UCSD-AML1 (cell line): ENCODE measurements at regions not wholly inside any gene's neighbourhood (a gene's known extent, or its start where the extent isn't known, plus 50 kb on each side); places are given as distances from the start of the nearest gene placed in this dataset.

ENCODE experiments used
- DNase-seq: peaks from one replicate; lab custom pipeline; 2025; ENCODE audit not compliant: unreplicated experiment; lab: John Stamatoyannopoulos, UW

DNA sequence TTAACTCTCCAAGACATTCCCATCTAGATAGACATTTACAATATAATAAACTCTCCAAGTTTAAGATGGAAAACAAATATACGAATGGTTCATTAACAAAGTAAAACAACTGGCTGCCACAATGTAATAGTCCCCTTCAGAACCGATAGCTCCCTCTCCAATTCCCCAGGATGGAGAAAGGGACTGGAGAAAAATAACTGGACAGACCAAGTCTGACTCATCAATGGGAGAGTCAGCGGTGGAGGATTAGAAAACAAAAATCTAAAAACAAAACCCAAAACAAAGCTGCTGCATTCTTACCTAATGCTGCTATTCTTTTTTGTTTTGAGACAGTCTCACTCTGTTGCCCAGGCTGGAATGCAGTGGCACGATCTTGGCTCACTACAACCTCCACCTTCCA, 468.1 kb downstream of the SHQ1 start:
- DNase-seq, result no peak

GRCh38 chr3:72379500-72380187, 468.6 kb downstream of the SHQ1 start:
- DNase-seq, result no peak

DNA sequence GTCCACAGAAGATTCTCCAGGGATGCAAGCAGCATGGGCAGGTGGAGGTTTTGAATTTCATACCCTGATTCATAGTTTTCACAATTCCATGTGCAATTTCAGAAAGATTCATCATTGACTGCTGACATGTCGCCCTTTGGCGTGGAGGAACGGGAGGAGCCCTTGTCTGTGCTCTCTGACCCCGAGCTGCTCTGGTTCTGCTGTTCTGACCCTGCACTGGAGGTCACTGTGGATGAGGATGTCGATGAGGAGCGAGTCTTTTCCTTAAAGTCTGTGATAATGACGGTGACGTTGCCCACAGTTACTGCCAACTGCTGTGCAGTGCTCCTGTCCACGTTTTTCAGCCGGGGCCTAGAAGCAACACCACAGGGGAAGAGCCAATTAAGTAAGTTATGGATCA, 470.0 kb downstream of the SHQ1 start:
- DNase-seq, result no peak

DNA sequence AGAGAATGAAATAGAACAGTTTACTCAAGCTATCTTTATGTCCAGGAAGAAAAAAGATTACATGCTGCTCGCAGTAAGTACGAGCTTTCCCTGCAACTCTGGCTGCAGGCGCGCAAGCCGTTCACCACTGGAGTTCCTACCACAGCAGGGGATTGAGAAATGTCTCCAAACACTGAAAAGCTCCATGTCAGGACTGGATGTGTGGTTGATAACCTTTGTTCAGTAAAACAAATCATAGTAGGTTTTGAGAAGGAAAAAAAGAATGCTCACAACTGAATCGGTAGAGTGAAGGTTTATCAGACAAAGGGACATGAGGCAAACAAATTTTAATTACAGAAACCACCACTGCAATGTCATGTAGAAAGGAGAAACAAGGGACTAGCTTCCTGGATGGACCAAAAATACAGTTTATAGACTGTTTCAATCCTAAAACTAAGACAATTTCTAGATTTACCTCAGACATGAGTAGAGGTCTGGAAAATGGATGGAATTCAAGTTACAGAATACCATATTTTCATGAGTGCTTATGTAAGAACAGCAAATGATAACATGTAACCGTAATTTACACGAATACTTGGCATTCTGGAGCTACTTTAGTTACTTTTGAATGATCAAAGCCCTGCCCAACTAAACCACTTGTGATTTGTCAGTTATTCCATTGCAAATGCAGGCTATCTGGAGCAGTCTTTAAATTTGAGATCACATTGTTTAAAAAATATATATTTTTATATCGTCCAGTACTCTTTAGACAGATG, 471.1 kb downstream of the SHQ1 start:
- no peak for DNase-seq

DNA sequence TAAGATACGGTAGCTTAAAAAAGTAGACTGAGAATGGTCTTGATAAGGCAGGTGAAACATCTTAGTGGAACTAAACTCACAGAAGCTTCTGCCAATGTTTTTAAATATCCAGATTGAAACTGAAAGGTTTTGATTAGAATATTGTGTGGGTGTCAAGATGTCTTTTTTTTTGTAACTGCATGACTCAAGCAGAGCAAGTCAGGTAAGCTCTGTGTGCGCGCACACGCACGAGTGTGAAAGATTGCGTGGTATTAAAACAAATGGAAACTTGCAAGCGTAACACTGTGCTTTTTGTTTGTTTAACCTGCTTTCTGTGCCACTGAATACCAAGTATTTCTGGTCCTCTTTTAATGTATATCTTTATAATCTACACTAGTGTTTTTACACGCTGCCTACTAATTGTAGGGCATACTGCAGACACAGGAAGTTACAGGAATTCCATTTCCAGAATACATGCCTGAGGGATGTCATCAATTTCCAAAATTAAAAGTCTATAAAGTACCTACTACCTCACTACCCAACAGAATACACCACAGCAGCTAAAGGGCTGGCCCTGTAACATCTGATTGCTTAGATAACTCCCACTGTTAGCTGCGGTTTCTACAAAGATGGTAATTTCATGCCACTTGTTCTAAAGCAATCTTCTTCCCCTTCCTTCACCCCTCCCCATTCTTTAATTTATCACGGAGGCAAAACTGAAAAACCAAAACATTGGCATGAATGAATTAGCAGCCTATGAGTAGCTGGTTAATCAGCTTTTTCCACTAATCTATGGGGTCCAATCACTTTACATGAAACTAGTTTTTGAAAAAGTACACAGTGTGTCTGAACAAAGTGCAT, 472.8 kb downstream of the SHQ1 start:
- no peak for DNase-seq

GRCh38 chr3:72373139-72373538, 475.1 kb downstream of the SHQ1 start:
- no peak for DNase-seq

DNA sequence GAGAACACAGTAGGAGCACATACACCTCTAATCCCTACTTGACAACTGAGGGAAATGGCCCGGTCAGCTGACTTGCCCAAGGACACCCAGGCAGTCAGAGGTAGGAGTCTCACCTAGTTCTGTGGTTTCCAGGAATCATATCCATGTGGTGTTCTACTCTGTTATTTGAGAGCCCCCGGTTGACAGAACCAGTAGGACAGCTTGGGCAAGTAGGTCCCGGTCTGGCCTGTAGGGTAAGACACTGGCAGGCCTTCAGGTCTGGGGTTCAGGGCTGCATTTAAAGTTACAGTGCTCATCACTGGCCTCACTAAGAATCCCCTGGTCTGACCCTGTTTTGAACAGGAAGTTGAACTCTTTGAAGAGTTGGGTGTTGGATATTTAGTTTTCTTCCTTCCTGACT, 476.1 kb downstream of the SHQ1 start:
- DNase-seq, result no peak

- no peak for DNase-seq
Observed at GRCh38 chr3:72371431-72371830, 476.8 kb downstream of the SHQ1 start.

DNA sequence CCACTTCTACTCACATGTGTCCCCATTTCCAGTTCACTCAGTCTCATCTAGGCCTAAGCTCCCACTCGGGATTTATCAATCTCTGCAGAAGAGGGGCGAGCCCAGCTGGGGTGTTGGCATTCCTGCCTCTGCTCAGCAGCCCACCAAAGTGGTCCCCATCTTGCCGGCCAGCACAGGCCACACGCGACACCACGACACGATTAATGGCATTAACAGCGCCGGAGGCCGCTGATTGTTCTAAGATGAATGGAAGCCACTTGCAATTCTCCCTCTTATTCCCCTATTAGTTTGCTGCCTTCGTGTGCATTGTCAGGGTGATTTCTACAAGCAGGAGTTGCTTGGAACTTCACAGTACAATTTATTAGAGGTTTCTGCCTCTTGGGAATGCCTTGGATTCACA, 477.3 kb downstream of the SHQ1 start:
- DNase-seq, result no peak

GRCh38 chr3:72369681-72370080, 478.6 kb downstream of the SHQ1 start:
- no peak for DNase-seq

DNA sequence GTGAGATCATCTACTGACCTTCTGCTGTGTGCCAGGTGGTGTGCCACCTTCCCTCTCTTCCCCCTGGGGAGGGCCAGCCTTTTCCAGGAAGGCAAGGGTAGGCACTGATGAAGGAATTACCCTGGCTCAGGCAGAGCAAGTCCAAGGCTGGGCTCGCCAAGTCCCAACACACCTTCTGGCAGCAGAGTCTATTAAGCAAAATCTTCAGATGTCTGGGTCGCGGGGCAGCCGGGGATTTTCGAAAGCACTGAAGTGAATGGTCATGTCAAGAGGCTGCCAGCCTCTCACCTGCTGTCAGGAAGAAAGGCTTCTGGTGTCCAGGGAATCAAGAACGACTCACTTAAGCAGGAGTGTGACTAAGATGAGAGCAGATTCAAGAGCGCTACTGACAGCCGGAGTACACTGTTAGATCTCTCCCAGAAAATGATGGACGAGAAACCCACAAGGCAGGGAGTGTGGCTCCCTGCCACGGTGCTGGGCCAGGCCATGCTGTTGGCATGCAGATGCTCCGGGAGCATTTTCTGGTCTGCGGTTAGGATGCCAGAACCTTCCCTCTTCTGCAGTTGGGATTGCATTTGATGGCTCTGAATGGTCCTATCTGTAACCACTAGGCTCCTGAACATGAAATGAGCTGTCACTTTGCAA, 479.8 kb downstream of the SHQ1 start:
- no peak for DNase-seq

GRCh38 chr3:72361990-72362389, 486.3 kb downstream of the SHQ1 start:
- no peak for DNase-seq

DNA sequence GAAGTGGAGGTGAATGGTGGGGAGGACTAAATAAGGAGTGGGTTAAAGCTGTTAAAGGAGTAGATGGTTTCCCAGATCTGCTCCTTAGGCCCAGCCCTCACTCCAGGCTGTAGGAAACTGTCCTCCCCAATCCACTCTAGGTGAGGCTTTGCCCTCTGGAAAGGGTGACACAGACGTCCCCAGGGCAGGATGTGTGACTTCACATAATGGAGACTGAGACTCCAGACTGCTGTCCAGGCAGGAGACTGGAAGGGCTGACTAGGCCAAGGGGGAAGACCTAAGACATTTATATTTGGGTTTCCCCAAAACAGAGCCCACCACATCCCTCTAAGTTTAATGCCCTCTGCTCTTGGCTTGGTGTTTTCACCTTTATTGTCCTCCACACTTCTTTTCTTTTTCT, 488.5 kb downstream of the SHQ1 start:
- DNase-seq, result no peak

DNA sequence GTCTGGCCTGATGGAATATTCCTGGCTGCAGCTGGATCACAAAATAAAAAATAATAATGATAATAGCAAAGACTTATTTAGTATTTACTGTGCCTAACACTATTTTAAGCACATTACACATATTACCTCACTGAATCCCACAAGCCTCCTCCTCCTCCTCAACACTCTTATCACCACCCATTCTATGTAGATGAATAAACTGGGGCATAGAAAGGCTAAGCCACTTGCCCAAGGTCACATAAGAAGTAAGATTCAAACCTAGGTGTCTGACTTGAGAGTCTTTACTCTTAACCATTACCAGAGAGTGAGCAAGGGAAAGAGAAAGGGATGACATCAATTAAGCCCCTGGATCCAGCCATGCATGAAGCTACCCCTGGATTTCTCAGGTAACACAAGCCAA, 493.1 kb downstream of the SHQ1 start:
- DNase-seq, result no peak

GRCh38 chr3:72354486-72354885, 493.8 kb downstream of the SHQ1 start:
- DNase-seq, result no peak

DNA sequence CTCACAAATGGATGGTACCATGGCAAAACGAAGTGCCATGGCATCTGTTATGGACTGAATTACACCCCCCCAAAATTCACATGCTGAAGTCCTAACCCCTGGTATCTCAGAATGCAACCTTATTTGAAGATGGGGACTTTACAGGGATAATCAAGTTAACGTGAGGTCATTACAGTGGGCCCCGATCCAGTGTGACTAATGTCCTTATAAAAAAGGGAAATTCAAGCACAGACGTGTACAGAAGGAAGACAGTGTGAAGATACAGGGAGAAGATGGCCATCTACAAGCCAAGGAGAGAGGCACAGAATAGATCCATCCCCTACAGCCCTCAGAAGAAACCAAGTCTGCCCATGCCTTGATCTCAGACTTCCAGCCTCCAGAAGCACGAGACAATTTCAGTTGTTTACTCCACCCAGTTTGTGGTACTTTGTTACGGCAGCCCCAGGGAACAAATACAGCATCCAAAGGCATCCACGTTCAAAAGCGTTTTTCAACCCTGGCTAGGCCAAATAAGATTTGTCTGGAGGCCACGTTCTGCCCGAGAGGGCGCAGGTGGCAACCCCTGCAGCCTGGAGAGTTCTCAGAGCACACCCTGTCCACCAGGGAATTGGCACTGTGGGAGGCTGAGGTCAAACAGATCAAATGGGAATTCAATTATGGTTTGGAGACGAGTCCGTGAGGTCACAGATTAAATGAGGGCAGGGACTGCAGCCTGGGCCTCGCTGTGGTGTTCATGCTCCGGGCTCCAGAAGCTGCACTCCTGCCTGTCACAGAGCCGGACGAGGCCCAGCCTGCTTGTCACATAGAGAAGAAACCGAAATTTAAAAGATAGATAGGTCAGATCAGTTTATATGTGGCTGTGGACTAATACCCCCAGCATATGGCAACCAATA, 494.8 kb downstream of the SHQ1 start:
- no peak for DNase-seq

- DNase-seq, result no peak
Observed at GRCh38 chr3:72352176-72352575, 496.1 kb downstream of the SHQ1 start.

DNA sequence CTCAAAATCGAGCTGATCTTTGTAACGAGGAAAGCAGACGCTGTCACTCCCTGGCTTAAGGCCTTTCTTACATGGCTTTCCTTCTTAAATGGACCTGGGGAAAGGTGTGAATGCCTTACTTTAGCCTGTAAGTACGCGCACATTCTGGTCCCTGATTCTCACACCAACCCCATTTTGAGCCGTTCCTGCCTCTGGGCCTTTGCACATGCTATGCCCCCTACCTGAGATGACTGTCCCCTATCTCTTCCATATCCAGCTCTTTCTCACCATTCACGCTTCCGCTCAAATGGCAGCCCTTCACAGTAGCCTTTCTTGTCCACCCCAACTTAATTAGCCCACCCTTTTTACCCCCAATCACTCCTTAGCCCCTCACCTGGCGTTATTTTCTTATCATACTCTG, 496.7 kb downstream of the SHQ1 start:
- DNase-seq, result no peak

- DNase-seq, result no peak
Observed at GRCh38 chr3:72350761-72351505, 497.3 kb downstream of the SHQ1 start.

DNA sequence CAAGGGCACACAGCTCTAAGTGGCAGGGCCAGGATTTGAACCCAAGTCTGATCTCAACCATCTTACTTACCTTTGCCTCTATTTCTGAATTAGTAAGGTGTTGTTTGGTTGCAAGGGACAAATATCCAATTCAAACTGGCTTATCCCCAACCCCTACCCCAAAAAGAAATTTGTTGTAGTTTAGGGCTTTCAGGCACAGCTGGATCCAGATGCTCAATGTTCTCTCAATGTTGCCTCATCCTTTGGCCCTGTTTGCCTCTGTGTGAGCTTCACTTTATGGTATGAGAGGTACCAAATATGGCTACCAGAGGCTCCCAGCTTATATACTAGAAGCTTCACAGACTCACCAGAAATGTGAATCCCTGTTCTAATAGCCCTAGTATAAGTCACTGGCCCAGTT, 499.9 kb downstream of the SHQ1 start:
- DNase-seq, result no peak
